CD4-positive, alpha-beta T cell treated with Interleukin-4 for 1 hour (primary cell): ENCODE measurements at regions not wholly inside any gene's neighbourhood (a gene's known extent, or its start where the extent isn't known, plus 50 kb on each side); places are given as distances from the start of the nearest gene placed in this dataset.
"Not testable (repeated sequence)": the region's sequence is repeated elsewhere in the genome, so short reads cannot be mapped to it uniquely, and the experiment has no call there.

Source experiments
- DNase-seq, 2 donors: peaks; one replicate each; pipeline ENCODE4 v3.0.0-alpha.2; 2020 to 2022

DNA sequence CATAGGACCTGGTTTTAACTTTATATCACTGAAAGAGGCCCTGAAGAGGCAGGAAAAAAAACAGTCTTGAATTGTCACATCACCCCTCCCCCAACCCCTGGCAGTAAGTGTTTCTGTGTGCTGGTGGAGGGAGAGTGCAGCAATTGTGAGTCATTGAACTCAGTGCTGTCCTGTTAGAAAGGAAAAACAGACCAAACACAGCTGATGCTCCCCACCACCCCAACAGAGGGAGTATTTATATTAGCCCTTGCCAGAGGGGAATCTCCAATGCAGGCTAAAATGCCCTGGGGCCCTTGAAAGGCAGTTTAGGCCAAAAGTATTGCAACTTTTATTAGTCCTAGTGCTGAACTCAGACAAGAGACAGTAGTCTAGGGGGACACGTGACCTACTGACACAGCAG, 197.8 kb upstream of the AGTR2 start:
- no peak for DNase-seq

DNA sequence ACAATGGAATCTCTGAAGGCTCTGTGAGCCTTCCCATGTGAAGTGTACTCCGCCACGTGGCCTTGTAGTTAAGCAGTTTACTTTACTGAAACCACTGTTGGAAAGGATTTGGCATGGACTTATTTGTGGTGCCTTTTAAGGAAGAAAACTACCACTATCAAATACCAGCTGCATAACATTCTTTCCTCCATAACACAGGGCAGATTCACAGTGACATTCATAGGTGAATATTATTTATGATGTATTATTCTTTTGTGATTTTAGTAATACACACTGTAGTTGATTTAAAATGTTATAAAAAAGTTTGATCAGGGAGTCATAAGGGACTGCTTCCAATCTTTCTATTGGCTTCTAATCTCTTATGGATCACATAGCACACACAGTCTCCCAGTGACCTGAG, 192.5 kb upstream of the AGTR2 start:
- DNase-seq = no peak

DNA sequence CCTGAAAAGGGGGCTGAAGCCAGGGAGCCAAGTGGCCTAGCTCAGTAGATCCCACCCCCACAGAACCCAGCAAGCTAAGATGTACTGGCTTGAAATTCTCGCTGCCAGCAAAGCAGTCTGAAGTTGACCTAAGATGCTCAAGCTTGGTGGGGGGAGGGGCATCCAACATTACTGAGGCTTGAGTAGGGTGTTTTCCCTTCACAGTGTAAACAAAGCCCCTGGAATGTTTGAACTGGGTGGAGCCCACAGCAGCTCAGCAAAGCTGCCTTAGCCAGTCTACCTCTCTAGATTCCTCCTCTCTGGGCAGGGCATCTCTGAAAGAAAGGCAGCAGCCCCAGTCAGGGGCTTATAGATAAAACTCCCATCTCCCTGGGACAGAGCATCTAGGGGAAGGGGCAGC, 187.4 kb upstream of the AGTR2 start:
- not testable (repeated sequence) for DNase-seq

DNA sequence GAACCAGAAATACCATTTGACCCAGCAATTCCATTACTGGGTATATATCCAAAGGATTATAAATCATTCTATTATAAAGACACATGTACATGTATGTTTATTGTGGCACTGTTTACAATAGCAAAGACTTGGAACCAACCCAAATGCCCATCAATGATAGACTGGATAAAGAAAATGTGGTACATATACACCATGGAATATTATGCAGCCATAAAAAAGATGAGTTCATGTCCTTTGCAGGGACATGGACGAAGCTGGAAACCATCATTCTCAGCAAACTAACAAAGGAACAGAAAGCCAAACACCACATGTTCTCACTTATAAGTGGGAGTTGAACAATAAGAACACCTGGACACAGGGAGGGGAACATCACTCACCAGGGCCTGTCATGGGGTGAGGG, 183.1 kb upstream of the AGTR2 start:
- not testable (repeated sequence) for DNase-seq

DNA sequence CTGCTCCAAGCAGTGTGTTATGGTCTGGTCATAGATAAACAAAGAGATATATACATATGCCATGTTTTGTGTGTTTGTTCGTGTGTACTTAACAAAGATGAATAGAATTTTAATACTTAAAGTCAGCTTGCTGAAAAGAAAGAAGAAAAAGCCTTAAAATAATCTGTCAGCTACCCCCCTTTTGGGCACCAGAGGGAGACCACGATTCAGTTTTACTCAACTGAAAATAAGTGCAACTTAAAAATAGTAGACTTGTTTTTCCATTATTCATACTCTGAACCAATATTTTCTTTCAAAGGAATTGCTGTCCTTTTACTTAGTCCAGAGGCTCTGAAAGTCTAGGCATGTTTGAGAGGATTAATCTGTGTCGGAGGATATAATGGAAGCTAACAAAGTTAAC, 181.7 kb upstream of the AGTR2 start:
- DNase-seq = no peak

DNA sequence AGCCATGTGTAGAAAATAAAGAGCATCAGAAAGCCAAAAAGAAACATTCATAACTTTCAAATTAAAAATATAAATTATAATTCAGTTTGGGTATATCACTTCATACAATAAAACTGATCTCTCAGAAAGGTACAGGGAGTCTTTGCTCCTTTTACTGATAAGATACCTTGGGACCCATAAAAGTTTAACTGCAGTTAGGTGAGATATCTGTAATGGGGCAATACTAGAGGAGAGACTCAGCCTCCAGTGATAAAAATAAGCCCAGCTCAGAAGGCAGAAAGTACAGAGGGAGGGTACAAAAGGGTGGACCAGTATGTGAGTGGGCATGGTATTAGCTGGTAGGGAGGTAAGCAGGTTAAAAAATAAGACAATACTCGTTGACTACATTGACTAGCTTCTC, 180.9 kb upstream of the AGTR2 start:
- no peak for DNase-seq

DNA sequence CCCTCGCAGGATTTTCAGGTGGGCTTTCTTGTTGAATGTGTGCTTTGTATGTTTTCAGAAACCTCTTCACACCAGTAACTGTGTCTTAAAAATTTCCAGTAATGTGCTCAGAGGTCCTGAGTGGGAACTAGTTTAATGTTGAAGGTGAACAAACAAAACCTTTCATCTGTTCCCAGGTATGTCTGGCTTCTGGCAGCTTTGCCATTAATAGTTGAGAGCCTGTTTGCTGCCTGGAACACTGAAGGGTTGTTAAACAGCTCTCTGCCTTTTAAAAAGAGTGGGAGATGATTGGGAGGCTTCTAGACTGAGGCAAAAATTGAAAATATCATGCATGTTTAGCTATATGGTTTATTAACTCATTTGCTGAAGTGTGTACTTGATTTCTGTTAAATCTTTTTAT, 161.2 kb upstream of the AGTR2 start:
- no peak for DNase-seq

DNA sequence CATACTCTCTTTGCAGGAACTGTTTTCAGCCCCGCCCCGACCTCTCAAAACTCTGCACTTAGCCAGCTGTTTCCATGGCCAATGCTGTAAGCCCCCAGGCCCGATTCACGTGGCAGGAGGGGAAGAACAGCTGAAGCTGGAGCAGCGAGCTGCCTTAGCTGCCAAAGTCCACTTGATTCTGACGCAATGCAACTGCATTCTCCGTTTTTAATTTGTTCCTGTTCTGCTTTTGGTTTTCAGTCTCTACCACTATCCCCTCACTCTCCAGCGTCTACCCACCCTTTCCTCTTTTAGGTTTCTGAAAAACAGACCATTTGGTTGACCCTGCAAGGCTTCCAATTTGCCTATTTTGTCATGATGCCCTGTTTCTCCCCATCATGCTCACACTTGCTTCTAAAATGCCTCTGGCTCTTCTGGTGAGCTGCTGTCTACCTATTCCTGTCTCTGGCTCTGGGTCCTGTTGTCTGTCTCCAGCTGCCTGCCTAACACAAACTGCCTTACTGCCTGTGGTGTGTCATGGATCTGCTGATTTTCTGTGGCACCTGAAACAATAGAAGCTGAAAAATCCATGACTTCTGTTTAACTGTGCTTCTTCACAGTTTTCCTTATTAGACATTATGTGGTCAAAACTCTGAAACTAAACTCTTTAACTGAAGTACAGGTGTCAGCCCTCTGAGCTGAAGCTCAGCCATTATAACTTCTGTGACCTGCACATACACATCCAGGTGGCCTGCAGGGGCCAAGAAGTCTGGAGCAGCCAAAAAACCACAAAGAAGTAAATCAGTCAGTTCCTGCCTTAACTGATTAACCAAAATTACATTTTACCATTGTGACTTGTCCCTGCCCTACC, 160.5 kb upstream of the AGTR2 start:
- no peak for DNase-seq

DNA sequence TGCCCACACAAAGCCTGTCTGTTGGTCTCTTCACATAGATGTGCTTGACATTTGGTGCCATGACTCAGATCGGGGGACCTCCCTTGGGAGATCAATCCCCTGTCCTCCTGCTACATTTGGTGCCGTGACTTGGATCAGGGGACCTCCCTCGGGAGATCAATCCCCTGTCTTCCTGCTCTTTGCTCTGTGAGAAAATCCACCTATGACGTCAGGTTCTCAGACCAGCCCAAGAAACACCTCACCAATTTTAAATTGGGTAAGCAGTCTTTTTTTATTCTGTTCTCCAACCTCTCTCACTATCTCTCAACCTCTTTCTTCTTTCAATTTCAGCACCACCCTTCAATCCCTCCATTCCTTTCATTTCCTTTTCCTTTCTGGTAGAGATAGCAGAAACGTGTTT, 159.6 kb upstream of the AGTR2 start:
- no peak for DNase-seq

DNA sequence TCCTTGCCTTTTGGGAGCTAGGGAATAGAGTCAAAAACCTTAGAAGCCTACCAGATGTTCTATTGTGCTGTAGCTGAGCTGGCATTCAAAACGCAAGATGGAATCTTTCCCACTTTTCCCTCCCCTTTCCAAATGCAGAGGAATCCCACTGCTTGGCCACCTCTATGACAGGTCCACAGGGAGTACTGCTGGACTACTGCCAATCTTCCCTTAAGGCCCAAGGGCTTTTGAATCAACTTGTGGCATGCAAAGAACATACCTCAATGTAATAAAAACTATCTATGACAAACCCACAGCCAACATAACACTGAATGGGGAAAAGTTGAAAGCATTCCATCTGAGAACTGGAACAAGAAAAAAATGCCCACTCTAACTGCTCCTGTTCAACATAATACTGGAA, 139.2 kb upstream of the AGTR2 start:
- DNase-seq = no peak
